ENCODE measurements at regions not wholly inside any gene's neighbourhood (a gene's known extent, or its start where the extent isn't known, plus 50 kb on each side); places are given as distances from the start of the nearest gene placed in this dataset.
A peak's percentile ranks its signal among the peaks of the same experiment; 100 is the strongest.

GRCh38 chr12:75844049-75844770 is 187.4 kb downstream of the PHLDA1 start:
- FAIRE-seq = no peak
- no peak for DNase-seq (ENCODE audit: low spot score)

GRCh38 chr12:75842090-75842489 is 189.5 kb downstream of the PHLDA1 start:
- no peak for DNase-seq (ENCODE audit: low spot score)
- no peak for FAIRE-seq

GRCh38 chr12:75840994-75841355 is 190.6 kb downstream of the PHLDA1 start:
- DNase-seq (ENCODE audit: low spot score) (no peak), FAIRE-seq (no peak)

DNA sequence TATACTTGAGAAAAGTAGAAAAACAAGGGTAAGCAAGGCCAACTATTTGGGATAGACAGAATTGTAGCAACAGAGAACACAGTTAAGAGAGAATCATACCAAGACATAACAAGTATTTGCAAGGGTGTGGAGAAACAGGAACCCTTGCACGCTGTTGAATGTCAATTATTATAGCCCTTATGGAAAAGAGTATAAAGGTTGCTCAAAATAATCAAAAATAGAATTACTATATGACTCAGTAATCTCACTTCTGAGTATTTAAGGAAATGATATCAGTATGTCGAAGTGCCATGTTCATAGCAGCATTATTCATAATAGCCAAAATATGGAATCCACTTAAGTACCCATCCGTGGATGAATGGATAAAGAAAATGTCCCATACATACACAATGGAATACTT is 193.3 kb downstream of the PHLDA1 start:
- DNase-seq (ENCODE audit: low spot score) = no peak
- no peak for FAIRE-seq

- no peak for DNase-seq (ENCODE audit: low spot score)
- no peak for FAIRE-seq
Observed at GRCh38 chr12:75837700-75838099, 193.9 kb downstream of the PHLDA1 start.

GRCh38 chr12:75836533-75836932 is 195.0 kb downstream of the PHLDA1 start:
- no peak for FAIRE-seq

GRCh38 chr12:75834591-75834990 is 197.0 kb downstream of the PHLDA1 start:
- DNase-seq (ENCODE audit: low spot score) = peak; percentile 61
- FAIRE-seq = peak; percentile 49

More at GRCh38 chr12:75836533-75836932, 195.0 kb downstream of the PHLDA1 start:
- no peak for DNase-seq (ENCODE audit: low spot score)

DNA sequence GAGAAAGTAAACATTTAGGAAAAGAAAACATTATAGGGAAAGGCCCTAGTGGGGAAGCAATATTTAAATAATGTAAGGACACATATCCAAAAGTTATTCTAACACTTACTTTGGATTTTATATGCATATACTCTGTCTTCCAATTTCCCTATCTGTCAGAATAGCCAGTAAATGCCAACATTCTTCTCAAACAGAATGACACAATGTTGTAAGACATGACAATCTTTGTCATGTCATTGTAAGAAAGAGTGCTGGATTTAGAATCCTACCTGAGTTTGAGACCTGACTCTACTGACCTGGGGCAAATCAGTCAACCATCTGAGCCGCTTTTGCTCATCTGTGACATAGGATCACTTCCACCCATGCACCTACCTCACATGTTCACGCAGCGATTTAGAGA is 198.3 kb downstream of the PHLDA1 start:
- FAIRE-seq = no peak
- no peak for DNase-seq (ENCODE audit: low spot score)

DNA sequence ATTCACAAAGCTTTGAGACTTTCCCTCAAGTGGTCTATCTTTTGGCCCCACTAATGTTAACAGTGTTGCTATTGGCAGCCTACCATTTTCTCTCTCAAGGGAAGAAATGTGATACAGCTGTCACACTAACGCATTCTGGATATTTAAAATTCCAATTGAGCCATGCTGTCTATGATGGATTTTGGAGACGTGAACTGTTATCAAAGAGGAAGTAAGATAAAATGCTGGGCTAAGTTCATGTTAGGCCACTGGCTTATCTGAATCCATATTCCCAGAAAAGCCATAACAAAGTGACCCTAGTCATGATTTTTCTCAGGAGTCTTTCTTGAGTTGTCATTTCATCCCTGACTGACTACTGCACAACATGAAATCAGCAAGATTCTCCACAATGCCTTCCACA is 200.2 kb downstream of the PHLDA1 start:
- DNase-seq (ENCODE audit: low spot score) = no peak
- FAIRE-seq = no peak

GRCh38 chr12:75827061-75827460 is 204.5 kb downstream of the PHLDA1 start:
- DNase-seq (ENCODE audit: low spot score) (no peak), FAIRE-seq (no peak)

- FAIRE-seq = peak; percentile 96
- DNase-seq (ENCODE audit: low spot score) = peak; percentile 78
Observed at GRCh38 chr12:75825686-75826085, 205.9 kb downstream of the PHLDA1 start.

- FAIRE-seq = peak; percentile 84
- DNase-seq (ENCODE audit: low spot score) = peak; percentile 43
Observed at GRCh38 chr12:75823475-75823874, 208.1 kb downstream of the PHLDA1 start.

- FAIRE-seq (no peak), DNase-seq (ENCODE audit: low spot score) (no peak)
Observed at GRCh38 chr12:75822416-75822815, 209.2 kb downstream of the PHLDA1 start.

- DNase-seq (ENCODE audit: low spot score) = no peak
Observed at GRCh38 chr12:75820848-75821578, 210.6 kb downstream of the PHLDA1 start.

DNA sequence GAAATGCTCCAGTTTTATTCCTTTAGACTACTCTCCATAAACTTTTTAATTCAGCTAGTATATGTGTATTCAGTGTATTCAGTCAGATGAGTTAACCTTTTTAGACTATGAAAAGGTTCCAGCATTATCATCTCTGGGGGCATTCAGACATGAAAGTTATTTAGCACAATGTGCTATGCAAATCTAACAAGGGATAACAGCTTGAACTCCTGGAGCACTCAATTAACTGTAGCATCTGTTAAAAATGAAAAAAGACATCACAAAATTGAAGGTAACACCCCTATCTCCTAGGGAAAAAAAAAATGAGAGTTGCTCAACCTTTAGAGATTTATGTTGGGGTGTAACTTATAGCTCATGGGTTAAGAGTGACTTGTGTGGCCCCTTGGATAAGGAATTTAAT is 211.5 kb downstream of the PHLDA1 start:
- no peak for DNase-seq (ENCODE audit: low spot score)
- FAIRE-seq = no peak

More at GRCh38 chr12:75820848-75821578, 210.6 kb downstream of the PHLDA1 start:
- FAIRE-seq = no peak

GRCh38 chr12:75819512-75819911 is 212.1 kb downstream of the PHLDA1 start:
- no peak for DNase-seq (ENCODE audit: low spot score)
- FAIRE-seq = no peak

DNA sequence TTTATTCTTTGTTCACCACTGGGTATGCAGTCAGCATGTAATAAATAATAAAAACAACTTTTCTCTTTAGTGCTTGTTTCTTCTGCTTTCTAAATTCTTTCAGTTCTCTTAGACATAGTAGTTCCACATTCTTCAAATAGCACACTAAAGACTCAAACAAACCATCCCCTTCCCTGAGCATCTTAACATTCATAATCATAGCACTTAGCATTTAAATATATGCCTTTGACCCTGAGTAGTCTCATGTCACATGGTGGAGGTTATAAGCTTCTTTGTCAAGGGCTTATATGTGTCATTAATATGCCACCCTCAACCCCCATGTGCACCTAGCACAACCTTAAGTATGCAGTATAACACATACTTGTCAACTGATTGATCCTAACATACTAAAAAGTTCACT is 212.7 kb downstream of the PHLDA1 start:
- FAIRE-seq = no peak
- DNase-seq (ENCODE audit: low spot score) = no peak

DNA sequence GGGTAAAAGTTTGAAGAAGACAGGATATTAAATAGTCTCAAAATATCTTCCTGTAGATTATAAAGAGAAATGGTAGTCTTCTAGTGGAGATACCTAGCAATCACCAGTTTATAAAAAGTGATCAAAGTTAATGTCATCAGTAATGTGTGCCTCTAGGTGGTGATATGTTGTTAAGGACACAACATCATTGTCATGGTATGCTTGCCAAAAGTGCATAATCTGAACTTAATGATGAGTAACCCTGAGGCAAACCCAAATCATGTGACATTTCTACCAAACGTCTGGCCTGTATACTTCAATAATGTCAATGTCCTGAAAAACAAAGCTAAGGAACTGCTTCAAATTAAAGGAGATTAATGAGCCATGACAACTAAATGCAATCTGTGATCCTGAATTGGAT is 214.7 kb downstream of the PHLDA1 start:
- DNase-seq (ENCODE audit: low spot score) (peak; percentile 81), FAIRE-seq (peak; percentile 67)

DNA sequence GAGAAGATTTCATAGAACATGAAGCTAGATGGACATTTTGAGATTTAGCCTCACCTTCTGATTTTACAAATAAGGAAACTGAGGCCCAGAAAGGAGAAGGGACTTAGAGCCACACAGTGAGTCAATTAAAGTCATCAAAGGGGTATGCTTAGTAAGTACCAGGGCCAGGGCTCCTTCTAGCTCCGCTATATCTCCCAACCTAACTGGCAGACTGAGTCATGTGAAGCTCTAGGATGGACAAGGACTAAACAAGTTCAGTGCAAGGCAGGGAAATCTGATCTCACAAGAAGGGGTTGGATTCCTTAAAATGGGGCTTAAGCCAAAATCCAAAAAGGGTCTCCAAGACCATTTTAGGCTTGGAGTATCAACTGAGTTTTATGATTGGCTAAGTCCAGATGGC is 215.8 kb downstream of the PHLDA1 start:
- FAIRE-seq (no peak), DNase-seq (ENCODE audit: low spot score) (peak; percentile 12)

DNA sequence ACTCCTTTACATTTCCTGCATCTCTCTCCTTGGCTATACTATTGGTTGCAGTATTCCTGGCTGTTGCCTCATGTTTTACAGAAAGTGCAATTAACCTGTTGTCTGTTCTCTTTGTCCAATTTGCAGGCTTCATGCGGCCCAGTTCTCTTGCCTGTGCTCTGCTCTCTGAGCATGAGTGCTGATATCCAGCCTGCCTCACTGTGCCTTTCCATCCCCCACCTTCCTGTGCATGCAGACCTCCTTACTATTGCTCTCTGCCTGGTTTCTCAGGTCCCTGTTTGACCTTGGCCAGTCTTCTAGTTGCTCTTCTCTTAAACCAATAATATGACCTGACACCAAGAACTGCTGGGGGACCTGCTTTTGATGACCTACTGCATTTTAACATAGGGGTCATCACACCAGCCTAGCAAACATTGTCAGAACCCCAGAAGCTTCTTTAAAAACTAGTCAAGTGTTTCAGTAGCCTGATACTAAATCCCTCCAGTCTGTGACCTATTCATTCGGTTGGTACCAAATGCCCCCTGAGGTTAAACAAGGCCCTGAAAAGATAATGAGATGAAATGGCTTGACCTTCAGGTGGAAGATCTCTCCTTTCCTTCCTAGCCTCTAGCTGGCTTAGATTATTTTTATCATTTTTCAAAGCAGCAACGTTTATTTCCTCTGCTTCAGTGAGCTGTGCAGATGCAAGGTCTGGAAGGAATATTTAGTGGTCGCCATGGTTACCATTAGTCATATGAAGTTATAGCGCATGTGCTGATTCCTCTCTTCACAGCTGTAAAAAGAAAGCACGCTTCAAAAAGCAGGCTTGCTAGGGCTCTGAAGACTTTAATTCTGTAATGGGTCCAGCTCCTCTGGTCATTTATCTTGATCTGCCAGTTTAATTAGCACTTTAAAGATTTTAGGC is 216.5 kb downstream of the PHLDA1 start:
- DNase-seq (ENCODE audit: low spot score) (peak; percentile 93), FAIRE-seq (peak; percentile 74)

- DNase-seq (ENCODE audit: low spot score) = no peak
Observed at GRCh38 chr12:75813072-75813471, 218.5 kb downstream of the PHLDA1 start.

More at GRCh38 chr12:75813072-75813471, 218.5 kb downstream of the PHLDA1 start:
- no peak for FAIRE-seq

Measured in RCC 7860 (cell line).